HG03354 (cell line): ENCODE measurements at regions not wholly inside any gene's neighbourhood (a gene's known extent, or its start where the extent isn't known, plus 50 kb on each side); places are given as distances from the start of the nearest gene placed in this dataset.
"Not testable (repeated sequence)": the region's sequence is repeated elsewhere in the genome, so short reads cannot be mapped to it uniquely, and the experiment has no call there.

Experiments
- ATAC-seq: cut with Tn5 transposase; IDR thresholded peaks from one replicate; pipeline ENCODE4 v1.9.1; 2021; ENCODE audit warnings: mild to moderate bottlenecking; ENCODE audit not compliant: unreplicated experiment, poor library complexity, severe bottlenecking

DNA sequence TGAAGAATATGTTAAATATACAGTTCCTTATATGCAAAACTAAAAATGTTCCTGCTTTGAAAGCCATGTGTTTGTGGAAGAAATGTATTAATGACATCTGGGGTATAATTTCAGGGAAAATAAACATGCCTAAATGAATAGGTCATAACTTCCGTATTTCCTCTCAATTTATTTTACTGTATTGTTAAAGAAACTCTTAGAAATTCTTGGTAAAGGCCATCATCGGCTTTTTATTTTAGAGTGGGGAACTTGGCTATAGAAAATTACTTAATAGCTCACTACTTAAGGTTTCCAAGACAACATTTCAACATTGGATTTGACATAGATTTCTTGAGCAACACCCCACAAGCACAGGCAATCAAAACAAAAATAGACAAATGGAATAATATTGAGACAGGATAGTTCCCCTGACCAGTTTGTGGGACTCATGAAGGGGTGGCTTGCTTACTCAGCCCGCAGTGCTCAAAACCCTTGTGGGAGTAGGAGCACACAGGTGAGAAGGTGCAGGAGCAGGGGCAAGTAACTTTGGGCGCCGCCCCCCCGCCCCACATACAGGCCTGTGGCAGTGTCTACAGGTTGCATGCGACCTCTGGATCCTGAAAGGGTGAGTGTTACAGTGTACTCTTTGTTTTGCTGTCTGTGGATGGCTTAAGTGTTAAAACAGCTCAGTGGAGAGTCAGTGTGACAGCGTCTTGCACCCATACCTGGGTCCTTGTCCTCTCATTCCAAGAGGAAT is 891.4 kb upstream of the C9orf72 start:
- ATAC-seq: no peak

DNA sequence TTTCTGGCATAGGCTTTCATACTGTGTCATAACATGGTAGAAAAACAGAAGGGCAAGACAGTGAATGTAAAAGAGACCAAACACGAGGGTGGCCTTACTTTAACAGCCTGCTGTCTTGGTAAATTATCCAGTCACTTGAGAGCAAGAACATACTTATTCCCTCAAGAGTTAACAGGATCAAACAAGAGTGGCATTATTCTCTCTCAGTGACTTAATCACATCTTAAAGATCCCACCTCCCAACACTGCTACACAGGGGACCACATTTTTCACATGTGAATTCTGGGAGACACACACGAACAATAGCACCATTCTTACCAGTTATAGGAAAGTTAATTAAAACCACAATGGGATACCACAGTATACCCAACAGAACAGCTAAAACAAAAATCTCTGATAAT is 898.0 kb upstream of the C9orf72 start:
- no peak for ATAC-seq

DNA sequence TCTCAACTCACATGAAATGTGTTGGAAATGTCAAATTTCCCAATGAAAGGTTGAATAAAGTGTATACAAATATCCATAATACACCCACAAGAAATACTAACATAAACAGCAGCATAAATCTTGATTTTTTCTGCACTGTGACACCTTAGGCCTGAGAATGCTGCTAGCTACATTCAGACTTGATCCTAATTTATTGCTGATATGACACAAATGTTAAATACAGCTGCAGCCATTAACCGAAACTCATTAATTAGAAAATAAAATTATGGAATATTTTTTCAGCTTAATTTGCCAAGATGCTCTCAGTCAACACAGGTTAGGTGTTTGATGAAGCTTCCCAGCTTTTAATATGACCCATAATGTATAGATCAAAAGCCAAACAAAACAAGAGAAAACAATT is 914.3 kb upstream of the C9orf72 start:
- ATAC-seq: no peak

DNA sequence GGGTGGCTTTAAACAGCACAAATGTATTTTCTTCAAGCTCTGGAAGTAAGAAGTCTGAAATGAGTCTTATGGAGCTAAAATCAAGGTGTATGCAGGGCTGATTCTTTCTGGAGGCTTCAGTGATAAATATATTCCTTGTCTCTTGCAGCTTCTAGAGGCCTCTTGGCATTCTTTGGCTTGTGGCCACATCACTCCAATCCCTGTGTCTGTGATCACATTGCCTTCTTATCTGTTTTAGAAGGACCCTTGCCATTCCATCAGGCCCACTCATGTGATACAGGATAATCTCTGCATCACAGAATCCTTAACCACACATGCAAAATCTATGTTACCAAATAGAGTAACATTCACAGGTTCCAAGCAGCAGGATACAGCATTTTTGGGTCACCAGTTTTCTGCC is 917.8 kb upstream of the C9orf72 start:
- no peak for ATAC-seq

DNA sequence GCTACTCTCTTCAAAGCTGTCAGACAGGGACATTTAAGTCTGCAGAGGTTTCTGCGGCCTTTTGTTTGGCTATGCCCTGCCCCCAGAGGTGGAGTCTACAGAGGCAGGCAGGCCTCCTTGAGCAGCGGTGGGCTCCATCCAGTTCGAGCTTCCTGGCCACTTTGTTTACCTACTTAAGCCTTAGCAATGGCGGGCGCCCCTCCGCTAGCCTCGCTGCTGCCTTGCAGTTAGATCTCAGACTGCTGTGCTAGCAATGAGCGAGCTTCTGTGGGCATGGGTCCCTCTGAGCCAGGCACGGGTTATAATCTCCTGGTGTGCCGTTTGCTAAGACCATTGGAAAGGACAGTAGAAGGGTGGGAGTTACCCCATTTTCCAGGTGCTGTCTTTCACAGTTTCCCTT is 924.9 kb upstream of the C9orf72 start:
- not testable (repeated sequence) for ATAC-seq

DNA sequence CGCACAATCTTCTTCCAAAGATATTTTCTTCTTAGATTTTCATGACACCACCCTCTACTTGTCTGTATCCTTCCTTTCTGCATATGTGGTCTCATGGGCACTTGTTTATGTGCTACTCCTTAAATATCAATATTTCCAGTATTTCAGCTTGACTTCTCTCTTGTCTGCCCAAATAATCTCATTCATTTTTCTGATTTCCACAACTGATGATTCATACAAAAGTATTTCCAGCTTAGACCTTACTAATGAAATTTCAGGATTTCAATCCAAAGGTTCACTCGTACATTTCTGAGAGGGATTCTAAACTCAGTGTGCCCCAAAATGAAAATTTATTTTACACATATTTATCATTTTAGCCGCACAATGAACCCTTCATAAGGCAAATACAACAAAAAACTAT is 928.9 kb upstream of the C9orf72 start:
- ATAC-seq: no peak

DNA sequence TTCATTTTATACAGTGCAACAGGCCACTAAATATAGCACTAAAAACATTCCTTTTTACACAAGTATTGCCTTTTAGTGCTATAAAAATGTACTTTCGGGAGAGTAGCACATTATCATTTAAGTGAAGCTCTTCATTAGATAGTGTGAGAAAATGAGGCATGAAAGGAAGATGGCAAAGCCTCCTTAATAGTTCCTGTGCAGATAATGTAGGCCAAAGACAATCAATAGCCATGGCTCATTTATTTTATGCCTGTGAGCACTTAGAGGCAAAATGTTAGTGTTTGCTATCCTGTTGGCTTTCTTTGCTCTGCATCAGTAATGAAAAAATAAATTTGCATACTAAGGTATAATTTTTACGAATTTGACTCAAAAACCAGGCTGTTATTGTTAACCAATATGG is 929.5 kb upstream of the C9orf72 start:
- ATAC-seq: no peak

DNA sequence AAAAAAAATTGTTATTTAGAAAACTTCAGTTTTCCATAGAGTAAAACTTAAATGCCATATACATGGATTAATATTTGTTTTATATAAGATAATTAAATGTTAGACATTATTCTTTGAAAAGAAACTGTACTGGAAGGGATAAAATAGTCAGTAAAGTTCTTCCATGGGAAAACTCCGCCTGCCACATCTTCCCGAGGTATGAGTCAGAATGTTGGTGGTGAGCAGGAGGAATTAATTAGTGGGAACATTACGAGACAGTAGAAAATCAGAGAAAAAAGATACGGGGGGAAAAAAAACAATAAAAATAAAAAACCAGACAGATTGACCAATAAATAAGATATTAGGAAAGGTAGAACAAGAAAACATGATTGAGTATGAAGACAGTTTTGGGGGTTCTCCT is 930.3 kb upstream of the C9orf72 start:
- ATAC-seq: no peak

DNA sequence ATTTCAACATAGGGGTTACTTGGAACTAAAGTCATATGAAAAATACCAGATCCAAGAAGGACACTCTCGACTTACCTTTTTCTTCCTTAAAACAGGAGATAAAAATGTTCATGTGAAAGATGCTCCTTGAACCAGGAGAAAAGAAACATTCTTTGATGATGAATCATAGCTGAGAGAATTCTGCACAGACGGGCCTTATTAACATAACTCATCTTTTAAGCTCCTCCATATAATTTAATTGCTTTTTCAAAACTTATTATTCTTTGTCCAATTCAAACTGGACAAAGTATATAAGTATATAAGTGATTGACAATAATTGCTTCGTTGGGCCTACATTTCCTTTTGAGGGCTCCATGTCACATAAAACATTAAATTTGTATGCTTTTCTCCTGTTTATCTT is 945.2 kb upstream of the C9orf72 start:
- ATAC-seq: no peak

DNA sequence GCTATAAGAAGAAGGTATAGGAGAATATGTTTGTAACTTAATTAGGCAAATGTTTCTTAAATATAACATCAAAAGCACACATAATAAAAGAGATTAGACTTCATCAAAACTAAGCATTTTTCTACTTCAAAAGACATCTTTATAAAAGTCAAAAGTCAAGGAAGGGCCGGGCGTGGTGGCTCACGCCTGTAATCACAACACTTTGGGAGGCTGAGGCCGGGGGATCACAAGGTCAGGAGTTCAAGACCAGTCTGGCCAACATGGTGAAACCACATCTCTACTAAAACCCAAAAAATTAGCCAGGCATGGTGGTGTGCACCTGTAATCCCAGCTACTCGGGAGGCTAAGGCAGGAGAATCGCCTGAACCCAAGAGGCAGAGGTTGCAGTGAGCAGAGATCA is 951.0 kb upstream of the C9orf72 start:
- not testable (repeated sequence) for ATAC-seq

DNA sequence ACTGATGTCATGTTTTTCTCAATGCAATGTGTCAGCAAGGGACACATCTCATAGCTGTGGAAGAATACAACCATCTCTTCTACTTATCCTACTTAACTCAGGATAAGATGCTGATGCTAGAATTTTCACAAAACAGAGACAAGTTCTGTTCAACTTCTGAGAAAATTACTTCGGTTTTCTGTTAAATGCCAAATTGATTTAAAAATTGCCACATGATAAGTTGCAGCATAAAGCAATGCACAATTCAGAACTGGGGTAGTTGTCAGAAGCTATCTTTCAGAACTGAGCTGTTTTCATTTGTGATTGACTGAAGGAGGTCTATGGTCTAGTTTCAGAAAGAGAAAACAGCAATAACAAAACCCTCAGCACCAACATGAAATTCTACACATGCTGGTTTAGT is 954.8 kb upstream of the C9orf72 start:
- ATAC-seq: no peak

DNA sequence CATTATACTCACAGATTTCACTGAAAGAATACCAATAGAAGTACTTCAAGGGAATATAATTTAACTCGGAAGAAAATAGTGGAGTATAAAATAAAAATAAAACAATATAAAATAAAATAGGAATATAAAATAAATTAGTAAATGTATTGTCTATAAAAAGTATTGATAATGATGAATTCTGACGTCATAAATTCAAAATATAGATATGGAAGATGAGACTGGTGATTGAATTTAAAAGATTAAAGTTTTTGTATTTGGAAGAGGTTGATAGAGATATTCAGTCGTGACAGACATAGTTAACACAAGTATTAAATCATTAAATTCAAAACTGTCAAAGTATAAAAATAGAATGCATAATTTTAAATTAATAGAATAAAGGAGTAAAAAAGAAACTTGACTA is 964.9 kb upstream of the C9orf72 start:
- no peak for ATAC-seq

DNA sequence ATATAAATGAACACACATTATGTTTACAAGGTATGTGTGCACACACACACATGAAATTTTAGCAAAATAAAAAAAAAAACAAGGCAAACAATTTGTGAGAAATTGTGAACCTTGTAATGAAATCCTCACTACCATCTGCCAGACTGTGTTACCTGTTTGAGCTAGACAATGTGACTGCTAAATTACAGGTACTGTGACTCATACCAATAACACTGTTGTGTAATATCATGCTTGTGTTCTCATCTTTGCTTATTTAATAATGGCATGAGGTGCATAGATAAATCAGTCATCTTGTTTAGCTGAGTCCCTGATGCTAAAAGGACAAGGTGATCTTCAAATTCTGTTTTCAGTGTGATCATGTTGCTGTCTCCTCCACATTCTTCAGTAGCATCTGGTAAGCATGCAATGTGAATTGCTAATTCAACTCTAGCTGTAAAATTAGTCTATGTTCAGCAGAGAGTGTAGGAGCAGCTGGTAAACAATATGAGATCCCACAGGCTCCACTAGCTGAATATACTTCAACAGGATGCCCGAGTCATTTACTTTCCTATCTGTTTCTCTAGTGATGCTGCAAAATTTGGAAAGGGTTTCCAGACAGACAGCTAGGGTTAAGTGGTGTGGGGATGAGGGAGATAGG is 966.3 kb upstream of the C9orf72 start:
- no peak for ATAC-seq

DNA sequence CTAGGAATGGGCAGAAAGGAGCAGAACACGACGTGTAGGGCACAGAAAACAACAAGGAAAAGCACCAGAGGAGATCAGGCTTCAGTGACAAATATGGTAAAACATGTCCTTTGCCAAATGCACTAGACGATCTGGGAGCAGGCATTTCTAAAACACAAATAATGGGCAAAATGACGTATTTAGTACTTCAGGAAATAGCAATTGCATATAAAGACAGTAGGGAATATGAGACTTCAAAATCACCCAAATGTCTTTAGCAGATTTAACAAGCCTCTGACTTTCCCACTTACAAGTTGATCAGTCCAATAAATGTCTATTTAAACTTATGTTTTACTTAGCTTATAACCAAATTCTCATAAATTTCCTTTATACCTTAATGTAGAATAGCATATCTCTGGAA is 969.6 kb upstream of the C9orf72 start:
- ATAC-seq: no peak

DNA sequence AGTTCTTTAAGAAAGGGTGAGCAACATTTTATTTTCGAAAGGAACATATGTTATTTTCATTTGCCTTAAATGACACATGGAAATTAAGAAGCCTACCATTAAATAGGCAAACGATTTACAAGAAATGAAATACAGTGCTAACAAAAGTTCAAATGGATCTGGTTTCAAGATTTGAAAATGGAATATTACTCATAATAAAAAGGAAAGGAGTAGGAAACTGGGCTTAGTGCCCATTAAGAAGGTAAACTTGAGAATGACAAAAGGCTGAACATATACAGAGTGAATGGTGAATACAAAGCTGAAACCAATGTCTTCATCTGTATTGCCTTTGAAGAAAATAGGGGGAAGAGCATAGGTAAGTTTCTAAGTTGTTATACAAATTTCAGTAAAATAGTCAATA is 974.2 kb upstream of the C9orf72 start:
- no peak for ATAC-seq

DNA sequence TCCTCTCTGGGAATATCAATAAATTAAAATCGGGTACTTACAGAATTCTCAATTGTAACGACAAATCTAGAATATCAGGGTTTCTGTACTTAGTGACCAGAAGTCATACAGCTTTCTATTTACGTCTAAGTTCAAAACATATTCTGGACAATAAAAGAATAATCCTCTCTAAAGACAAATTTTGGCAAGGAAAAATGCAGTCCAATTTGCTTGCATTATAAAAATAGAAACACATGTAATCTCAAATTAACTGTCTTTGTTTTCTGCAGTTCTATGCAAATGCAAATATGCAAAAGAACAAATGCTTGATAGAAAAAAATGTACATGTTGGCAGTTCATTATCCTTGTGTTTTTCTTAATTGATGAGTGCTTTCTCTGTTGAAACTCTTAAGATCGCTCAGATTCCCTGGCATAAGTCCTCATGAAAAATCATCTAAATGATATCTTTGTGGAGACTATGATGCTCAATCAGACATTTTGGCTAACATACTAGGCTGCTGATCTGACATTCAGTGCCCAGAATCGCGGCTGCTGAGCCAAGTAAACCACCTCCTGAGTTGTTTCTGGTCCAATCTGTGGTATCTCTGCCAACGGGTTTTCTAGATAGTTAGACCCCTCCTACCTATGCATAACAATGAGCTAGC is 990.1 kb upstream of the C9orf72 start:
- no peak for ATAC-seq

DNA sequence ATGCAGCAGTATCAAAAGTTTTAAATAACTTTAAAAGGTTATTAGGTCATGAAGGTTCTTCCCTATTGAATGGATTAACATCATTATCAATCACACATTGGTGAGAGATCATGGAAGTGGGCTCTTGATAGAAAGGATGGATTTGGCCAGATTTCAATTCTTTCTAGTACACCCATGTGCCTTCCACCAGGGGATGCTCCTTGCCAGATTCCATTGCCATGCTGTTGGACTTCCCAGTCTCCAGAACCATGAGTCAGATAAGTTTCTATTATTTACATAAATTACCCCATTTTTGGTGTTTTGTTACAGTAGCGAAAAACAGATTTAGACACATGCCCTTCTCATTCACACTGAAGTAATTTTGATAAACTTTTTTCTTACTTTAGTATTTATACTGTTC is 1010.6 kb upstream of the C9orf72 start:
- ATAC-seq: no peak

DNA sequence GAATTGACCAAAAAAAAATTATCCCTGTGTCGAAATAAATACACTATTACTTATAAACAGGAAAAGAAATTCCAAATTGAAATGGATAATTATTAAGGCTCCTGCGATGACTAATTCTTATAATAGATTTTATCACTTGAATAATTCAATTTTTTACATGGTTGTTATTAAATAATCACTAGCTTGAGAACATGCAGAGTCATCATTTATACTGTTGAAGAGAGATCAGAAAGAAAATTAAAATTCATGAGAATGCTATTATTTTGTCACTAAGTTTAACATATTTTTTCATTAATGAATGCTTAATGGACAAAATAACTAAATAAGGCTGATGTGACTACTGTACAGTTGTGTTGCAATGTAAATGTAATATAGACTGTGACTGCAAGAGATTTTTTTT is 1011.3 kb upstream of the C9orf72 start:
- no peak for ATAC-seq

DNA sequence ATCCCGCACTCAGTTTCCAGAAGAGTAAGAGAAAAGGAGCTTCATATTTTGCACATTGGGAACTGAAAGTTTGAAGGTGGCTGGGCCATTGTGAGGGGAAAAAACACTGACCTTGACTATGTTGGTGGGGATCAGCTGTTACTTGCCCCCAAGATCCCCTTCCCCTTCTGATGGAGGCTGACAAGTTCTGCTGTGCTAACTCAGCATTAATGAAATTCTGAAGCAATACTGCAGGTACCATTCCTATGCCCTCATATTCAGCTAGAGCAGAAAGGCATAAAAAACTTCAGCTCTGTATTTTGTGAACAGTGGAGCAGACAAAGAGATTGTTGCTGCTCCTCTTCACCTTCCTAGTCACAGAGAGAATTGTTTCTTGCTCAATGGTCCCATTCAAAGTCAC is 1013.8 kb upstream of the C9orf72 start:
- ATAC-seq: no peak

DNA sequence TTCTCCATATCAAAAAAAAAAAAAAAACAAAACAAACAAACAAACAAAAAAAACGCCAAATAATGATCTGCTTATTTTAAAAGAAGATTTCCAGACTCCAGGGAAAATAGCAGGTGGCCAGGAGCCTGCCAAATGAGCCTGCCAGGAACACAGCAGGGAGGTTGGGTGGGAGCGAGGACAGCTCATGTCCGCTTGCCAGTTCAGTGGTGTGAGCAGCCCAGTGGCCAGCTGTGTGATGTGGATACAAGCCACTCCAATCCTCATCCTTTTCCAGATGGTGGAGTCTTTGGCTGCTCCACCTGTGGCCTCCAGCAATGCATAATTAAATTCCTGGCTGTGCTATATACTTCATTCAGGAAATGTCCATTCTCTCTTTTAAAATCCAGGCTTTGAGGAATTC is 1025.1 kb upstream of the C9orf72 start:
- ATAC-seq: no peak

DNA sequence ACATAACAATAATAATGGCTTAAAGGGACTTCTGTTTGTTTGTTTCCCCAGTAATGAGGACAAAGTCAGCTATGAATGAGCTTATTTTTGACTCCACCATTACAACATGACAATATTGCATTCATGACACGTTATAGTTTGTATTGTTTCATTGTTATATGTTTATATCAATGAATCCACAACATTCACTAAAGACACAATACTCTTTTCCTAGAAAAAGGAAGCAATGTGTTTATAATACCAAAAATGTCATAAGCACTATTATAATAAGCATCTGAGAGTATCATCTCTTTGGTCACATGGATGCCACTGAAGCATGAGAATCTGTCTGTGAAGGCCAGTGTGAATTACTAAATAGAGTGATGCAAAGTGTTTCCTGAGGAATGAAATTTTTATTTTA is 1026.9 kb upstream of the C9orf72 start:
- no peak for ATAC-seq
